Spleen (tissue), 7 donors: ENCODE measurements at regions not wholly inside any gene's neighbourhood (a gene's known extent, or its start where the extent isn't known, plus 50 kb on each side); places are given as distances from the start of the nearest gene placed in this dataset.

Experiments
- CTCF ChIP-seq, 11 experiments: fragments of 200-600 bp in 7 of 11; fragments of 450-650 bp in 4 of 11; sonication (generic) in 4 of 11; IDR thresholded peaks in 8 of 11; conservative IDR thresholded peaks in 3 of 11; 1 replicate in 7 of 11; 2 replicates in 4 of 11; pipeline versions ENCODE4 v1.4.0 to v1.8.0; 2016 to 2021; ENCODE audit warnings: antibody characterized with exemption in 11 of 11, inconsistent platforms in 4 of 11, mild to moderate bottlenecking in 1 of 11
- POLR2AphosphoS5 ChIP-seq, 3 donors: sonication (generic); formaldehyde crosslinking; IDR thresholded peaks; one replicate each; pipeline ENCODE4 v1.5.1; 2017; ENCODE audit warnings: antibody characterized with exemption in 3 of 3
- donor health status: DM: no; HTN: no; CAD: no; lungs with moderate emphysema.
- donor health status: DM: no; HTN: no; CAD: no.
- donor health status: DM: no; HTN: no; CAD: no.

- TF ChIP-seq CTCF (IDR thresholded peaks at IDR 0.05 in 8 of 11, conservative IDR thresholded peaks at IDR 0.05 in 3 of 11), result no peak
- no peak for TF ChIP-seq POLR2AphosphoS5 (IDR thresholded peaks at IDR 0.05)
These were observed 273.5 kb upstream of the ADAMTS9 start for GRCh38 chr3:64961301-64961700.
